HL-60/S4 treated with retinoic acid at 250 ng/mL for 4 days and 3 days (cell line): ENCODE measurements at regions not wholly inside any gene's neighbourhood (a gene's known extent, or its start where the extent isn't known, plus 50 kb on each side); places are given as distances from the start of the nearest gene placed in this dataset.
"Not testable (repeated sequence)": the region's sequence is repeated elsewhere in the genome, so short reads cannot be mapped to it uniquely, and the experiment has no call there.

Experiments
- in situ Hi-C: fragments of 300-500 bp; cut with MboI; formaldehyde crosslinking; loops from 2 replicates; pipeline ENCODE4 v1.7.0; 2022; ENCODE audit warnings: low sequenced_read_pairs

DNA sequence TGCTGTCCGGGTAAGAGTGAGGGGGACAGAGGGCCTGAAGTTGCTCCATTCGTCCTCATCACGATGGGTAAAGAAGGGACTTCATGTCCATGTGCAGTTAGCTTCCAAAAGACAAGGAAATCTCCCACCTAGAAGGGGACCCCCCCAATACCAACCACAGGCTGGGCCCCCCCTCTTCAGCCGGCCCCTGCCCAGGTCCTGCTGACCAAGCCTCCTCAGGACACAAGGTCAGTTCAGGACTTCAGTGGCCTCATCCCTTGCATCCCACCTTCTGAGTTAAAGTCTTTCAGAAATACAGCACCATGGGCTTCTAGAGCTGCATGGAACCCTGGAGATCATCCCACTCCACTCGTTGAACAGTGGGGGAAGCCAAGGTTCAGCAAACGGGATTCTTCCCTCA is 115.4 kb upstream of the ERG start:
- in situ Hi-C loops = no loop called here

DNA sequence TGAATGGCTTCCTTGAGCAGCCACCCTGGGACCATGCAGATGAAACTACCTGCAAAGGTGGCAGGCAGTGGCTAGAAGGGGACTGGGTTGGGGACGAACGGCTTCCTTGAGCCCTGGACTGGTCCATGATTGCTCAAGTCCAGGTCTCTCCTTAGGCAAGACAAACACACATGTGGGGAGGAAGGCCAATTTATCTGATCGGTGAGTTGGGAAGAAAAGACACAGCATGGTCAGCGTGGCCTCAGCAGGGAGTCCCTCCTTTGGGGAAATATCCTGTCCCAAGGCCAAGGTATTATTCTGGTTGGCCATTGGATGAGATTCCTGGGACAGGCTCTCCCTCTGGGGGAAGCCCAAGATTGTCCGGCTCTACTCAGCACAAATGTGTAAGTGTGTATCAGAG is 116.3 kb upstream of the ERG start:
- in situ Hi-C loops = no loop called here

DNA sequence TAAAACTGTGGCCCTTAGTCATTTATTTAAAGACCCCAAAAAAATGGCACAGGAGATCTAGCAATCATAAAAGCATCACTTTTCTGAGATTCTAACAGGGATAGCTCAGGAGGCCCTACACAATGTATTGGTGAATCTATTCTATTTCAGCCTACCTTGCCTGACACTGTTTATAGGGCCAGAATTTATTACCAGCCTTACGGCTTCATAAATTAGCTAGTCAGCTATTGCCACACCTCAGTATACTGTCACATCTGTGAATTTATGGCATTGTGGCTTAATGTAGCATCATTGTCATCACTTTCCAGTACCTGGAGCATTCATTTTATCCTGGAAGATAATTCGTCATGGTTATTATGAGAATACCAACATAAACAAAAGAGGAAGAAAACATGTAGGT is 121.2 kb upstream of the ERG start:
- in situ Hi-C loops = no loop called here

DNA sequence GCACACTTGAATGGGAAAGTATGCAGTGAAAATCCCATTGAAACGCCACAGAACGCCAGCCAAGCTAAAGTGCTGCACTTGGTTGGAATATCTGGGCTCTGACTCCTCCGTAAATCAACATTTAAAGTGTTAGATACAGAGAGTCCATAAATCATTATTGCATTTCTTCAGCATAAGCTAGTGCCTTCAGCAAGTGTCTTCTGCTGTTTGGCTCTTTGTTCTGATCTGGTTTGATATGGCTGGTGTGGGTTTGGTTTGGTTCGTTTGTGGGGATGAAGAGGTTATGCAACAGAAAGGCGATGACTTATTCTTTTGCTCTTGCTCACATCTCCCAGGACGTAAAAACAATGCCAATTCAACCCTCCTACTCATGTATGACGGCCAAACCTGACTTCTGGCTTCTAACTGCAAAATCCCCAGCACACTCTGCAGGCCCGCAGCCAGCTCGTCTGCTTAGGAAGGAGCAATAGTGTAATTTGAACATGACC is 121.8 kb upstream of the ERG start:
- in situ Hi-C loops = no loop called here

DNA sequence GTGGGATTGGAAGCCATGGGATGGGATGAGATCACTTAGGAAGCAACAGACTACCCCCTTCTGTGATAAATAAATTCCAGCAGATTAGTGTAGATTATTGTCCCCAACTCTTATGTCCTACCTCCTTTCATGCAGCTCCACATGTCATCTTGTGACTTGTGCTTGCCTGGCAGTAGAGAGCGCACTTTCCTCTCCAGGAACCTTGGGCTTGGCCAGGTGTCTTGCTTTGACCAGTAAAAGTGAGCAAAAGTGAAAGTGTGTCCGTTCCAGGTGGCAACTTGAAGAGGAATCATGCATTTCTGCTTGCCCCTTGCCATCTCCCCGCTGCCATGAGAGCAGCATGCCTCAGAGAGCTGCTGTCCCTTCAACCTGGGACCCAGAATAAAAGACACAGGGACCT is 122.9 kb upstream of the ERG start:
- in situ Hi-C loops = no loop called here

DNA sequence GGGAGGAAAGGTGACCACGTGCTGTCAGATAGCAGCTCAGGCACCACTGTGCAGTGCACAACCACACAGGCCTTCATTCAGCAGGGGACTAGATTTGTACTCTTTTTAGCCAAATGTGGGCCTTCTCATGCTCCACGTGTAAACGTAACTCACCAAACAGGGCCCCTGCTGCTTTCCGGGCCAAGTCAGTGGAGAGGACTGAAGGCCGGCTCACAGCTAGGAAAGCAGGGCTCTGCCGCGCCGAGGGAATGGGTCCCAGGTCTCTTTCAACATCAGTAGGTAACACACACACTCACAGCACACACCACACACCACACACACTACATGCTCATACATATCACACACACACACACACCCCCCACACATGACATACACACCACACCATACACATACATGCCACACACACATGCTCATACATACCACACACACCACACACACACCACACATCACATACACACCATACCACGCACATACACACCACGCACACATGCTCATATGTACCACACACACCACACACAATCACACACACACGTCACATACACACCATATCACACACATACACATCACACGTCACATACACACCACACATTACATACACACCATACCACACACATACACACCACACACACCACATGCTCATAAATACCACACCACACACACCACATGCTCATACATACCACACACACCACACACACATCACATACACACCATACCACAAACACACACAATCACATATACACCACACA is 124.0 kb upstream of the ERG start:
- in situ Hi-C loops = no loop called here

DNA sequence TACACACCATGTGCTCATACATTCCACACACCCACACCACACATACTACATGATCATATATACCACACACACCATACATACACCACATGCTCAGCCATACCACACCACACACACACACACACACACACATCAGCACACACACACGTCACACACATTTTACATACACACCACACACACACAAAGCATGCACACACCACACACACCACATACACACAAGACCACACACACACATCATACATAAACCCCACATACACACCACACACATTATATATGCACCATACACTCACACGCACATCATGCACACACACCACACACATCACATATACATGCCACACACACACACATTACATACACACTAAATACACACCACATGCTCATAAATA is 124.5 kb upstream of the ERG start:
- in situ Hi-C loops = no loop called here

DNA sequence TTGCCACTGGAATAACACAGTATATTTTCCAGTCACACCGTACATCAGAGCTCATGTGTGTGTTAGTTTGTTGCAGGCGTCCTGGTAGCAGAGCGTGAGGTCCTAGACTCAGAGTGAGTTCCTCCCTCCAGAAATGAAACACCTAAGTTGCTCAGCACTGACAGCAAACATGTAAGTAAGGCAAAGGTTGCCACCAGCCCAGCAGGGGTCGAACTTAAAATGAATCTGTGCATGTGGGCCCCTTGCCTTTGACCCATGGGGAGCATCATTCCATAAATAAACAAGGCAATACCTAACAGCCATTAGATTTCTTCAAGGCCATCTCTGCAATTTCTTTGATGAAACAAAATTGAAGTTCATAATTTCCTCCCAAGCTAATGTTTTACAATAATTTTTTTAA is 125.3 kb upstream of the ERG start:
- in situ Hi-C loops = no loop called here

DNA sequence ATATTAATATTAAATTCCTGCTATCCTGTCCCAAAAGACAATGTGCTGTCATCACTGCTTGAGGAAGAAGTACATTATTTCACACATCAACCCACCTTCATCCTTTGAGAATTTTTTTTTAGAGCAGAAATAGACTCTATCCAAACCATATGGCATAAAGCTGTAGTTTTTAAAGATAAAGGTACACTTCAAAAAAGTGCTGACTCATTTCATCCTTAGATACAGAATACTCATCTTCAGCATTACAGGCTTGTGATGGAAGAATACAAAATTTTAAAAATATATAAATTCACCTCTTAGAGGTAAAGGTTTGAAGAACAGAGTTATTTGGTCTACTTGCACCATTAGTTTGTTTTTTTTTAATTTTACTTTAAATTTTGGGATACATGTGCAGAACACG is 126.7 kb upstream of the ERG start:
- in situ Hi-C loops = no loop called here

DNA sequence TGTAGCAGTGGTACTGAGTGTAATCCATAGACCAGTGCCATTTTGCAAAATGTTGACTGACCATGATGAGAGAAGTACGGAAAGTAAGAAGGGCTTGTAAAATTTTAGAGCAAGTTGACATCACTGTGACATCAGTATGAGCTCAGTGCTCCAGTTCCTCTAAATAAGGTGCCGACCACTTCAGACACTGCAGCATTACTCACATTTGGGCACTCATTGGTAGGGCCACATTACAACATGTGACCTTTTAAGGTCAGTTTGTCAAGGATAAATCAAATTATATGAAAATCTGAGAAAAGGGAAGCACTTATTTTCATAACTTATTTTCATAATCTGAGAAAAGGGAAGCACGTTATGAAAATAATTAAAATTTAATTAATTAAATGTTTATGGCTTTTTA is 128.0 kb upstream of the ERG start:
- in situ Hi-C loops = no loop called here

DNA sequence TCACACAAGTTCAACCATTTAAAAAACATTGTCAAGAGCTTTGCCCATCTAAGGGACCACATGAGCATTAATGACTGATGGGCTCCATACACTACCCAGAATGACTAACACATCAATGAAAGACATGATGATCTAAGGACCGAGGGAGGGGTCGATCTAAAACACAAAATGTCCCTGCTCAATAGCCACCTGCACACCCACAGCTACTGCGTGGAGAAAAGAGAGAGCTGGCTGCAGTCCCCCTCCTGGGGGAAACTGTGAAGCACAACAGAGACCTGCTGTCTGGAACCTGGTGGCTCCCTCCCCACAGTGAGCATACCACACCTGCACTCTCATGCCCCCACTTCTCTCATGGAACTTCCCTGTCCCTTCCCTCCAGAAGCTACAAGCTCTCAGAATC is 130.1 kb upstream of the ERG start:
- in situ Hi-C loops = no loop called here

DNA sequence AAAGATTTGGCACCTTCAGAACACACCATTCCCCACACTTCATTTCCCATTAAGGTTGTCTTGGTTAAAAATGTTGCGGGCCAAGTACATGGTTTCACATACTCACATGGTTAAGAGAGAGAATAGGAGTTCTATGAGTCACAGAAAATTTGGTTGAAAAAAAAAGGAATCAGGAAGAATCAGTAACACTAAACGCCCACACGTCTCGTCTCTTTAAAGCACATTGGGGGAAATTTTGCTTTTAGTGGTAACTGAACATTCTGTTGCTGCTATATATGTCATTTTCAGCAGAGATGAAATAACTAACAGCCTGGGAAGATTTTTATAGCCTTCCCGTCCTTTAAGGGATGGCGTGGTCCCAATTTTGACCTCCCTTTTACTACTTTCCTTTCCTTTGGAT is 132.9 kb upstream of the ERG start:
- in situ Hi-C loops = no loop called here

DNA sequence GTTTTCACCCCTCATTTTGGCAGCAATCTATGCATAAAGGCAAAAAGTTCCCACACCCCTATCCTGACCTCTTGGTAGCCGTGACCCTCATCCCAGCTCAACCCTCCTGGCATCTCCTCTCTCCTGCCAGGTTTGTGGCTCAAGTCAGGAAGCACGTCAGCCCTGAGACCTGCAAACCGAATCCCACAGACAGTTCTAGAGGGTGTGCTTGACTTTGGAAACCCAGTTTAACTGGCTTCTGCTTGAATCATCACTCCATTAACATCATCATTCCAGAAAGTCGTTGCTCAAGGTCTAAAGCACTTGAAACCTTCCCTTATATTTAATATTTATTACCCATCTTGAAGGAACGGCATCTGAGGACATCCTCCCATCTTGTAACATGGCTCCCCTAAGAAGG is 133.4 kb upstream of the ERG start:
- in situ Hi-C loops = no loop called here

DNA sequence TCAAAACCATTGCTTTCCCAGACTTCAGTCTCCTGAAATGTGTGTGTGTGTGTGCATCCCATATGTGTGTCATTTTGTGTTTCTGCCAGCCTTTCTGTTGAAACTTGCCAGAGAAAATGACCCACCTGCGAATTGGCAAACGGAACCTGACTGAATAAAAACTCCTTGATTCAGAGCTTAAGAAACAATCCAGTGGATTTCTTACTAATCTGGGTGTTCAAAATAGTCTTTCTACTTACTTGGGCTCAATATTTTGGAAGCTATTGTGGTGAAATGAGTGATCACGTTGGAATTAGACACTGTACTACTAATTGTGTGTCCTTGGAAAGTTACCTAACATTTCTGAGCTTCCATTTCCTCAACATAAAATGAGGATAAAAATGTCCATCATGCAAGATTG is 138.9 kb upstream of the ERG start:
- in situ Hi-C loops = no loop called here

DNA sequence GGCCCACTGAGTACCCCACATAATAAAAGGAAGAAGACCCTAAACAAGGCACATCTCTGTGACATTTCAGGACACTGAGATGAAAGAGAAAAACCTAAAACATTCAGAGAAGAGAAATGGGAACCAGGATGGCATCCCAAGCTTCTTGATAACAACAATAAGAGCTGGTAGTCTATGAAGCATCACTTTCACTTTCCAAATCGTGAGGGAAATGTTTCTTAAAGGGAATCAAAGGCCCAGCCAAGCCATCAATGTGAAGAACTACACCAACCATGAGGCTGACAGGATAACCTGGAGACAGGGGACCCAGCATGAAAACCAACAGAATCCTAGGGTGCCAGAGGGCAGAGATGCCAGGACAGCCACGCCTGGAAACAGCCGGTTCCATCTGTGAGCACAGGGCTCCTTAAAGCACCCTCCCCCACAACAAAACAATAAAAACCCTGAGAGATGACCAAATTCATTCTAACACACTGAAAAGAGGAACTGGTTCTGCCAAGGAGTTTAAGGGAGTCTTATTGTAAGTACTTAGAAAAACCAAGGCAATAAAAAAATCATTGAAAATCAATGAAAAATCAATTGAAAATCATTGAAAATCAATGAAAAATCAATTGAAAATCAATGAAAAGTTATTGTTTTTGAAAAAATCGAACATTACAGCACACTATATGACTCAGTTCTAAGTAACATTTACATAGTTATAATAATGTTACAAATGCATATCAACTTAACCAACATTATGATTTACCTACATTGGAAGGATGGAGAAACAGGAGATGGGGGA is 141.5 kb upstream of the ERG start:
- in situ Hi-C loops = no loop called here

DNA sequence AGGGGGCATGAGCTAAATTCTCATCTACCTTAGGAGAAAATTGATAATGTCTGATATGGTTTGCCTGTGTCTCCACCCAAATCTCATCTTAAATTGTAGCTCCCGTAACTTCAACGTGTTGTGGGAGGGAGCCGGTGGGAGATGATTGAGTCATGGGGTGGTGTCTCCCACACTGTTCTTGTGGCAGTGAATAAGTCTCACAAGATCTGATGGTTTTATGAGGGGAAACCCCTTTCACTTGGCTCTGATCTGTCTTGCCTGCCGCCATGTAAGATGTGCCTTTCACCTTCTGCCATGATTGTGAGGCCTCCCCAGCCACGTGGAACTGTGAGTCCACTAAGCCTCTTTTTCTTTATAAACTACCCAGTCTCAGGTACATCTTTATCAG is 142.1 kb upstream of the ERG start:
- in situ Hi-C loops = not testable (repeated sequence)

DNA sequence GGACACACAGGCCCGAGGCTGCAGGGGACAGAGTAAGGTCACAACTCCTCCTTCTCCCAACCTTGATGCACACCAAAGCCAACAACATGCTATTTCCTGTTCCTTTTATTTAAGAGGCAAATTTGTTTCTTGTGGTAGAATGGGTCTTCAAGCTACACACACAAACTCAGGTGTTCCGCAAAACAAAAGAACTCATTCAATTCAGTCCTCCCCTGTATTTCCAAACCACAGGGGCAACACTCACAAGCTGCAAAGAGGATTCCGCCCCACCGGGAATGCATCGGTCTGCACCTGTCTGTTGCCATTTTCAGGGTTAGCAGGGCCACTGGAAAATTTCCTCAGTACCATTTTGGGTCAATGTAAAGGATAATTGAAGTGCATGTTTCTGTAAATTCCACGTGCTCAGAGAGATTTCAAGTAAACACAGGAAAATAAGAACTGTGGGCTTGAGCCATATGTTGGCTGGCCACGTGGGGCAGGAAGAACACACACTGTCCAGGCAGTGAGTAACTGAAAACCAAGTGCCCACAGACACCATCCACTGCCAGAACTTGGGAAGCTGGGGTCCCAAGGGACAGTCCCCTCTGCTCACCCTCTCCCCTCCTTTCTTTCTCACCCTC is 145.2 kb upstream of the ERG start:
- in situ Hi-C loops = no loop called here

DNA sequence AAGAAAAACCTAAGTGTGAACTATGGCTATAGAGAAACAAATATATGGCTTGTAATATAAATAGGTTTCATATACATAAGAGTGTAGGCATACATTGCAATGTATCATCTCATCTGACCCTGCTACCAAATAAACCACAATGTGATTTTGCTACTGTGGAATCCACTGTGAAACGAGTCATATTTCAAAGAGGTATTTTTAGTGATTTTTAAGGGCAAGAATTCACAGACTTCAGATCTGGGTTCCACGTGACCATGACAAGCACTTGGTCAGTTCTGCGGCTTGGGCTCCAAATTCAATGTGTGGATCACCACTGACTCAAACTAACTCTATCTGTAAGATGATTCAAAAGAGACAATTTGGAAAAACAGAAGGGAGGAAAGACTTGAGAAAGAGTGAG is 147.0 kb upstream of the ERG start:
- in situ Hi-C loops = no loop called here

DNA sequence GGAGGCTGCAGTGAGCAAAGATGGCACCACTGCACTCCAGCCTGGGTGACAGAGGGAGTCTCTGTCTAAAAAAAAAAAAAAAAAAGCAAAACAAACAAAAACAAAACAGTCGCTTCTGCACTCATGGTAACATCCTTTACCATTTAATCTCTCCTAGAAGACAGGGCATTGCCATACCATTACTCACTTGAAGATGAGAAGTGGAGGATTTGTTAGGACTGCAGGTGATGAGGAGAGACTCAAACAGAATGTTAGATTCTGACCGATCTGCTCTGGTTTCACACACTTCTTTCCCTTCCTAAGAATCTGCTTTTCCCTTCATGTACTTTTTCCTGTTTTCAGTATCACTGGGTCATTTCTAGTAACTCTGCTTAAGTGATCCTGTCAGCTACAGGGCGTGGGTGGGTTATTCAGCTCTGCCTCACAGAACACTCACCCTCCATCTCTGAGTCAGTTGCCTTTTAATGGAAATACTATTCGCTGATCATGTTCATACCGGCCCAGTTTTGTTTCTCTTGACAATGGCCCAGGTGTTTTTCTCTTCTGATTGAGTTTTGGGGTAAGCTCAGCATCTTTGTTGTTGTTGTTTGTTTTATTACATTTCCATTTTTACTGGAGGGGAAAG is 148.0 kb upstream of the ERG start:
- in situ Hi-C loops = no loop called here

DNA sequence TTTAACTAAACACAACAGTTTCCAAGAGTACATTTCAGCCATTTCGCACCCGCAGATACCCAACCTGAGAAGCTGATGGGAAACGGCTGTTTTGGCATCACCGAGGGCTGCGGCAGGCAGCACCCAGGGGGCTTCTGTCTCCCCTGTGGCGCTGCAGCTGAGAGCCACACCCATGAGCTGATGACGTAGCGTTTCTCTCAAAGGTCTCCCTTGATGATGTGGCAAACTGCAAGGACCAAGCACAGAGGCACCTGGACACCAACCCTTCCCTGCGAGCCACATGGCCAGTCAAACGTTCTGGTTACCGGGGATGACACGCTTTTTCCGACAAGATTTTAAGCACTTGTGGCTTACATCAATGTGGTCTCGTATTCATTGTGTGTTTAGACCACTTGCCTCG is 150.8 kb upstream of the ERG start:
- in situ Hi-C loops = no loop called here

DNA sequence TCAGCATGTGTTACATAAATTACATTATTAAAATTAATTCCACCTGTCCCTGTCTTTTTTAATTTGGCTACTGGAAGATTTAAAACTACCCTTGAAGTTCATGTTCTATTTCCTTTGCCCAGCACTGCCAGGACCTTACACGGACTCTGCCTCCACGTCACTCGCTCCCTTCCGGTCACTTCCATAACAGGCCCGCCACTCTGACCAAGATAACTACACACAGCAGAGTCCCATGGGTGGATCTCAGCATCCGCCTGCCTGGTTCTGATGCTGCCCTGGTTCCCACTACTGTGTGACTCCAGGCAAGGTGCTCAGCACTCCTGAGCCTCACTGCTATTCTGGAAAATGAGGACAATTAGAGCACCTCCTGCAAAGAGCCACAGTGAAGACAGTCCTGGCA is 153.3 kb upstream of the ERG start:
- in situ Hi-C loops = no loop called here

DNA sequence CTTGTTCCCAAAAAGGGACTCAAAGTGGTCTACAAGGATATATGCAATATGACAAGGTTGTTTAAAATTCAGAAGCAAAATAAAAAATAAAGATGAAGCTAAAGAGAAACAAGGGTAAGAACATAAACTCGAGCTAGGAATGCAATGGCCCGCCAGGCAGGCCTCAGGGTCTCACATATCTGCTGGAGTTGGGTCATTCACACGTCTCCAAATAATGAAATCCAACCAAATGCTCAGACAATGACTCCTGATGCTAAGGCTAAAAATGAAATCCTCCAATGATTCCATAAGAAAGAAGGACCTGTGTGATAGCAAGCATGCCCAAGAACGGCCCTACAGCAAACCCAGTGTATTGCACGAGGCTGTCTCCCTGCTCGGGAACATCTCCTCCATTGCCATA is 153.3 kb upstream of the ETS2 start:
- in situ Hi-C loops = no loop called here
